ENCODE measurements at regions not wholly inside any gene's neighbourhood (a gene's known extent, or its start where the extent isn't known, plus 50 kb on each side); places are given as distances from the start of the nearest gene placed in this dataset.

DNA sequence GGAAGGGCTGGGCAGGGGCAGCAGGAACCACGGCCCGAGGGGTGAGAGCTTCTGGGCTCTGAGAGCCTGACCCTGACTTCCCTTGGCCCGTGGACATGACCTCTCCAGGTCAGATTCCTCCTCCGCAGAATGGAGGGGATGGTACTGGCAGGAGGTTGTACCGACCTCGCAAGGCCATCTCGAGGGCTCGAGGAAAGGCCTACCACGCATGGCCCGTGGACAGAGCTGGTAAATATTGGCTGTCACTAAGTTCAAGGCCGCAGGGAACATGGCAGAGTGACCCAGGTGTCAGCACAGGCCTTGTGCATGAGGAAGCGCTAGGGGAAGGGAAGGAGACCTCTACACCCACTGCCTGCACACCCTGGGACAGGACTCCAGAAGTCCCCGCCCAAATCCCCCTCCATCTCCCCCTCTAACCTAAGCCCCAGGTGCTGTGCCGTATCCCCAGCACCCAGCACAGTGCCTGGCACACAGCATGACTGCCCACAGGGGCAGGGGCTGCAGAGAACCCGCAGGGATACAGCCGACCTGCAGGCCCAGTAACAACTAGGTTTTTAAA is 54.9 kb upstream of the PPP2R5C start:
- Histone ChIP-seq H3K36me3 (ENCODE audit: insufficient read depth, low read length) (no peaks in the 10 kb centered on the region), H3K4me3 (ENCODE audit: low read depth, low read length) (no peak overlapping the region), H3K27me3 (ENCODE audit: insufficient read depth, low read length) (peaks cover 29% of the 10 kb centered on the region), H3K27ac (ENCODE audit: low read depth, low read length) (no peak overlapping the region), H3K4me1 (ENCODE audit: control insufficient read depth, insufficient read depth, low read length, unreplicated experiment) (peaks cover 5% of the 10 kb centered on the region), H2AFZ (ENCODE audit: low read length, unreplicated experiment) (no peak overlapping the region), H3K79me2 (ENCODE audit: control insufficient read depth, insufficient read depth, low read length, unreplicated experiment) (no peaks in the 10 kb centered on the region)

DNA sequence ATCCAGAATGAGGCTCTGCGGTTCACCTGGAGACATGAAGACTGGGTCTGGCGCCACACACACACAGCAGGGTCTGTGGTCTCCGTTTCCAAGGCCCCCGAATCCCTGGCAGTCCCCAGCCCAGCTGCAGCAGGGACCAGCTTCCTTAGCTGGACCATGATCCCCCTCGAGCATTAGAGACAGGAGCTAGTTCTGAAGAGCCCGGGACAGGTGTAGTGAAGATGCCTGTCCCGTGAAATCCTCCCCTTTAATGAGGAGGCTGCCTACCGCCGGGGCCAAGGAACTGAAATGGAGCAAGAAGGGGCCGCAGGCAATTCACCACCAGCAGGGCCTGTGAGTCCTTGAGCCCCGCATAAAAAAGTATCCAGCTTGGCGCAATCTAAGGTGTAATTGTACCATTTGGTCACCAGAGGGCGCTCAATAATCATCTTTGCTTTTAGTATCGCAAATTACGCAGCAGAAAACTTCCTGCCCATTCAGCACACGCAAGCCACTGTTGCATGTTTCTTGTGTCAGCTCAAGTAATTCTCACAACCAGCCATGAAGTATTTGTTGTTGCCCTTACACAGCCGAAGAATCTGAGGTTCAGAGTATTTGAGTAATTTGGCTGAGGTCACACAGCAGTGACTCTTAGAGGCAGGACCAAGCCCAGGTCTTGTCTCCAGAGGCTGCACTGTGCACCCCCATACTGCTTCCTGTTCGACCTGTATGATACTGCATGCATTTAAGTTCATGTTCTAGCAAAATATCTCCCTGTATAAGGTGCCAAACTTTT is 54.3 kb upstream of the PPP2R5C start:
- H3K4me3 ChIP-seq (ENCODE audit: low read depth, low read length), result peak overlapping the region; percentile 47; the same call in 1 of the 2 replicates
- peaks cover 5% of the 10 kb centered on the region for H3K4me1 ChIP-seq (ENCODE audit: control insufficient read depth, insufficient read depth, low read length, unreplicated experiment)
- H3K27ac ChIP-seq (ENCODE audit: low read depth, low read length), result no peak overlapping the region
- peaks cover 25% of the 10 kb centered on the region for H3K27me3 ChIP-seq (ENCODE audit: insufficient read depth, low read length)
- H2AFZ ChIP-seq (ENCODE audit: low read length, unreplicated experiment), result no peak overlapping the region
- no peaks in the 10 kb centered on the region for H3K36me3 ChIP-seq (ENCODE audit: insufficient read depth, low read length)
- H3K79me2 ChIP-seq (ENCODE audit: control insufficient read depth, insufficient read depth, low read length, unreplicated experiment), result no peaks in the 10 kb centered on the region

DNA sequence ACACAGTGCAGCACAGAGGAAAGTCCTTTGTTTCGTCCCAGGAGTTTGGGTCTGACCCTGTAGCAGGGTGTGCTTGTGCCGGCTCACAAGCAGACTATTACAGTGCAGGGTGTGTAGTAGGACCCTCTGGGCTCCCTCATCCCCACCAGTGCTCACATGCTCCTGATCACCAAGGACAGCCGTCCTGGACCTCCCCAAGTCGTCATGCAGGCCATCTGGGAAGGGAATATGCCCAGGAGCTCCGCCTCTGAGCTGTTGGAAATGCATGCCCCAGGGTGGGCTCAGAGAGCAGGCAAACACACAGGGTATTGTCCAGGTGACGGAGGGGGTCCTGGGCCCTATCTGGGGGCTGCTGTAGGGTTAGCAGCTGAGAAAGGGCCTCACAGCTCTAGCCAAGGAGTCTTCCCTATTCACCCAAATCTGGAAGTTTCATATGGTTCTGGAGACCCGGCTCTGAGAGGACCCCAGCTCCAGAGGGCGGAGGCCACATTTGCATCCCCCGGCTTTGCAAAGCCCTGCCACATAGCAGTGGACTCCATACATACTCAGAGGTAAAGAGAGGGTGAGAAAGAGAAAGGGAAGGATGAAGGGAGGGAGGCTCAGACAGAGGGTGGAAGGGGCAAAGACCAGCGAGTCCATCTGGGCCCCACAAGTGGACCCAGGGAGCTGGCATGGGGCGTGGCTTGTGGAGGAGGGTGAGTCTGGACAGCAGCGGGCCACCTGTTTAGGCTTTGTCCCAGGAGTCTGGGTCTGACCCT is 53.5 kb upstream of the PPP2R5C start:
- no peaks in the 10 kb centered on the region for H3K36me3 ChIP-seq (ENCODE audit: insufficient read depth, low read length)
- H3K4me1 ChIP-seq (ENCODE audit: control insufficient read depth, insufficient read depth, low read length, unreplicated experiment), result peaks cover 5% of the 10 kb centered on the region
- no peak overlapping the region for H3K4me3 ChIP-seq (ENCODE audit: low read depth, low read length)
- H3K79me2 ChIP-seq (ENCODE audit: control insufficient read depth, insufficient read depth, low read length, unreplicated experiment), result no peaks in the 10 kb centered on the region
- peaks cover 17% of the 10 kb centered on the region for H3K27me3 ChIP-seq (ENCODE audit: insufficient read depth, low read length)
- H3K27ac ChIP-seq (ENCODE audit: low read depth, low read length), result no peak overlapping the region
- no peak overlapping the region for H2AFZ ChIP-seq (ENCODE audit: low read length, unreplicated experiment)

DNA sequence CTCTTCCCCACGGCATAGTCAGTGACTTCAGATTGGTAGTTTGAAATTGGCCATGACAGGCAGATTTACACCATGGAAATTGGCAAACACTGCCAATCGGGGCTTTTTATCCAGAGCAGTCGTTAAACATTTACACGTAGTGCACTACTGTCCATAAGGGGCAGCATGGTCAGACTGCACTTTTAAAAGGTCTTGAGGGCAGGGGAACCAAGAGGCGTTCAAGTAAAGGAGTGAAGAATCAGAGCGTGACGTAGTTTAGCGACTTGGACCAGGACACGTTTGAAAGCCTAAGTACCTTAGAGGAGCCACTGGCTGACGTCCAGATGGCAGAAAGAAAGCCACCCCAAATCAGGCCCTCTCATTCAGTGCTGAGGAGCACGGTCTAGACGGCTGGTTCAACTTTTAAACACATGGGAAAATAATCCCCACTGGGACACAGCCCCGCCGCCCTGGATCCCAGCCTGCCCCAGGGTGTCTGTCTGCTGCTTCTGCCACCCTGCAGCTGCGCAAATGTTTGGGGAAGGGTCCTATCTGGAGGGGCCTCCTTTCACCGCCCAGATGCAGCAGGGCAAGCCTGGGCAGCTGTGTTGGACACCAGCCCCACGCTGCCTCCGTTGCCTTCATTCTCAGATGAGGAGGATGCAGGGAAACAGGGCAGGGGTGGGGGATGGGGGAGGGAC is 52.5 kb upstream of the PPP2R5C start:
- peaks cover 5% of the 10 kb centered on the region for H3K4me1 ChIP-seq (ENCODE audit: control insufficient read depth, insufficient read depth, low read length, unreplicated experiment)
- H3K27ac ChIP-seq (ENCODE audit: low read depth, low read length), result no peak overlapping the region
- H3K36me3 ChIP-seq (ENCODE audit: insufficient read depth, low read length), result no peaks in the 10 kb centered on the region
- H3K4me3 ChIP-seq (ENCODE audit: low read depth, low read length), result no peak overlapping the region
- H3K79me2 ChIP-seq (ENCODE audit: control insufficient read depth, insufficient read depth, low read length, unreplicated experiment), result no peaks in the 10 kb centered on the region
- no peak overlapping the region for H2AFZ ChIP-seq (ENCODE audit: low read length, unreplicated experiment)
- H3K27me3 ChIP-seq (ENCODE audit: insufficient read depth, low read length), result peaks cover 9% of the 10 kb centered on the region

DNA sequence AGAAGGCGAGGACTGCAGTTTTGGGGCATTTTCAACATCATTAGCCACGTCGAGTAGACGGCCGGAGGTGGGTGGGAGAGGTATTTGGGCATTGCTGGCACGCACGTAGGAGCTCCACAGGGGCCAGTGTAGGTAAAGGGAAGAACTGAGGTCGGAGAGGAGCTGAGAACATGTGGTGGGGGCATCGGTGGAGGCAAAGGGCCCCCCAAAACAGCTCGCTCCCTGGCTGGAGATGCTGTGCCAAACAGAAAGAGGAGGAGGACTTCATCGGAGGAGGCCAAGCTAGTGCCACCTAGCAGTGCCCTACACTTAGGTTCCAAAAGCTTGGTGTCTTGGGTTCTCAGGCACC is 52.0 kb upstream of the PPP2R5C start:
- no peak overlapping the region for H2AFZ ChIP-seq (ENCODE audit: low read length, unreplicated experiment)

DNA sequence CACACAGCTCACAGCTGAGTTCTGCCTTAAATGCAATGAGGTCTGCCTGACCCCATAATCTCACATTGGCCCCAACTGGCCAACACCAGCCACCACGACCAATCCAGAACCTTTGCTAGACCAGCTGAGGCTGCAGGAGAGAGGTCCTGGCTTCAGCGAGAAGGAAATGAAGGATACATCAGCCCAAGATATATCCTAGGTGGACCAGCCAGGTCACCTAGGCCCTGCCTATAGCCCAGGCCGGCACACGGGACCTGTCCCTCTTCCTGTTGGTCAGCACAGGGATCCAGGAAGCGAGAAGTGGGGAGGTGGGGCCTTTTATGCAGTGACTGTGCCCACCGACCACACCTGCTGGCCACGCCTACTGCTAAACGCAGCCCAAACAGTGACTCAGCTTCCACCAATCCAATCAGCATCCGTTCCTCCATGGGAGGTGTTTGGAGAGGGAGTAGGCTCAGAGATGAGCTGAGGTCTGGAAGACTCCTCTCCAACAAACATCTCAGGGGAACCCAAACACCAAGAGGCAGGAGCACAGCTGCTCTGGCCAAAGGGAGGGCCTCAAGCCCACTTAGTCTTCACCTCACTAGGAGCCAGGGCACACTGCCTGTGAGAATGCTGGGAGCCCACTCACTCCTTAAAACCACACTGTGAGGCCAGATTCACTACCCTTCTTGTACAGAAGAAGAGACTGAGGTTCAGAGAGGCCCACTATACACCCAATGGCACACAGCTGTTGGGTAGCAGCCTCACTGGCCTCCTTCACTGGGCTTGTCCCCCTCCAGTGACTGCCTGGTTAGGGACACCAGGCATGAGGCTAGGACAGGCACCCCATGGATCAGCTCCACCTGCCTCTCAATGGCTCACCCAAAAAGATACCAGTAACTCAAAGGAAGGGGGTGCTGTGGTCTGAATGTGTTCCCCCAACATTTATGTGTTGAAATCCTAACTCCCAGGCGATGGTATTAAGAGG is 51.3 kb upstream of the PPP2R5C start:
- Histone ChIP-seq H3K27me3 (ENCODE audit: insufficient read depth, low read length) (peaks cover 6% of the 10 kb centered on the region; the same call in 1 of the 2 replicates), H3K4me1 (ENCODE audit: control insufficient read depth, insufficient read depth, low read length, unreplicated experiment) (peaks cover 5% of the 10 kb centered on the region), H3K4me3 (ENCODE audit: low read depth, low read length) (no peak overlapping the region), H3K27ac (ENCODE audit: low read depth, low read length) (no peak overlapping the region), H3K79me2 (ENCODE audit: control insufficient read depth, insufficient read depth, low read length, unreplicated experiment) (no peaks in the 10 kb centered on the region), H3K36me3 (ENCODE audit: insufficient read depth, low read length) (no peaks in the 10 kb centered on the region), H2AFZ (ENCODE audit: low read length, unreplicated experiment) (no peak overlapping the region)

More for the DNA sequence above, 52.0 kb upstream of the PPP2R5C start:
- Histone ChIP-seq H3K79me2 (ENCODE audit: control insufficient read depth, insufficient read depth, low read length, unreplicated experiment) (no peaks in the 10 kb centered on the region), H3K4me1 (ENCODE audit: control insufficient read depth, insufficient read depth, low read length, unreplicated experiment) (peaks cover 5% of the 10 kb centered on the region), H3K36me3 (ENCODE audit: insufficient read depth, low read length) (no peaks in the 10 kb centered on the region), H3K4me3 (ENCODE audit: low read depth, low read length) (no peak overlapping the region), H3K27me3 (ENCODE audit: insufficient read depth, low read length) (peaks cover 7% of the 10 kb centered on the region; the same call in 1 of the 2 replicates), H3K27ac (ENCODE audit: low read depth, low read length) (no peak overlapping the region)

DNA sequence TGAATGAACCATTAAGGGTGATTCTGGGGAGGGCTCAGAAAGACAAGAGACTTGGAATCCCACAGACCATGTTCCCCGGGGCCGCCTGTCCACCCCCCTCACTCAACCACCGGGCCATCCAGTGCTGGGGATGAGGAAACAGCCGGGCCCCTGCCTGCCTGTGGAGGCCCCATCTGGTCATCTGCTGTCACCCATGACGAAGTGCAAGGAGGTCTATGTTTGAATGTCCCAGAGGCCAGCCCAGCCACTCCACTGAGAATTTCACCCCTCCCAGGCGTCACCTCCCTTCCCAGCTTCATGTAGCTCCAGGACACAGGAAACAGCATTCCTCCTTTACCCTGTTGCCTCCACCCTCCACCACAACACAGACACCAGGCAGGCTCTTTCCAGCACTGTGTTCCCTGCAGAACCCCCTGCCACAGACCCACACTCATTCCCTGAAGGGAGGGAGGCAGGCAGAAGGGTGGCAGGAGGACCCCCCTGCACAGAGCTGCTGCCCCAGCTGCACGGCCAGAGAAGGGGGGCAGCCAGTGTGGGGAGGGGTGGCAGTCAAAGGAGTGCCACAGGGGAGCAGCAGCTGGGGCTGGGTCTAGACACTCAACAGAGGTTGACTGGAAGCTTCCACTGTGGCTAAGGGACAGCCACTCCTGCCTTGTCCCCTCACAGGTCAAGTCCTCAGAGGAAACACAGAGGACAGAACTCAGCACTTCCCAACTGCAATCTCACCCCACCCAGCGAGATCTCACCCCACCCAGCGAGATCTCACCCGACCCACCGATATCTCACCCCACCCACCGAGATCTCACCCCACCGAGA is 50.3 kb upstream of the PPP2R5C start:
- Histone ChIP-seq H3K36me3 (ENCODE audit: insufficient read depth, low read length) (no peaks in the 10 kb centered on the region), H2AFZ (ENCODE audit: low read length, unreplicated experiment) (no peak overlapping the region), H3K4me1 (ENCODE audit: control insufficient read depth, insufficient read depth, low read length, unreplicated experiment) (peaks cover 5% of the 10 kb centered on the region), H3K27me3 (ENCODE audit: insufficient read depth, low read length) (no peaks in the 10 kb centered on the region), H3K79me2 (ENCODE audit: control insufficient read depth, insufficient read depth, low read length, unreplicated experiment) (no peaks in the 10 kb centered on the region), H3K4me3 (ENCODE audit: low read depth, low read length) (no peak overlapping the region), H3K27ac (ENCODE audit: low read depth, low read length) (no peak overlapping the region)

All from ACC112 (cell line).